TTC549 (cell line): ENCODE measurements at regions not wholly inside any gene's neighbourhood (a gene's known extent, or its start where the extent isn't known, plus 50 kb on each side); places are given as distances from the start of the nearest gene placed in this dataset.
"Not testable (repeated sequence)": the region's sequence is repeated elsewhere in the genome, so short reads cannot be mapped to it uniquely, and the experiment has no call there.

Source experiments
- FAIRE-seq: peaks from 2 replicates; lab custom pipeline; 2012; peaks lifted over from hg19 to GRCh38; lab: Jason Lieb, UNC

GRCh38 chr6:71007298-71007697 lies 50.4 kb upstream of the B3GAT2 start:
- not testable (repeated sequence) for FAIRE-seq

GRCh38 chr6:71011871-71012371 lies 55.1 kb upstream of the B3GAT2 start:
- no peak for FAIRE-seq

GRCh38 chr6:71012866-71013469 lies 56.1 kb upstream of the B3GAT2 start:
- FAIRE-seq: peak; percentile 49

- no peak for FAIRE-seq
These were observed 58.5 kb upstream of the B3GAT2 start for GRCh38 chr6:71015392-71015791.

GRCh38 chr6:71028236-71028876 lies 71.5 kb upstream of the B3GAT2 start:
- FAIRE-seq: no peak

- FAIRE-seq: no peak
These were observed 72.0 kb upstream of the B3GAT2 start for GRCh38 chr6:71028877-71029252.

GRCh38 chr6:71029555-71029954 lies 72.7 kb upstream of the B3GAT2 start:
- FAIRE-seq: no peak

GRCh38 chr6:71031912-71032311 lies 75.1 kb upstream of the B3GAT2 start:
- FAIRE-seq: no peak

GRCh38 chr6:71033171-71033570 lies 76.3 kb upstream of the B3GAT2 start:
- no peak for FAIRE-seq

GRCh38 chr6:71033890-71034289 lies 77.0 kb upstream of the B3GAT2 start:
- FAIRE-seq: no peak

- FAIRE-seq: no peak
These were observed 77.9 kb upstream of the B3GAT2 start for GRCh38 chr6:71034563-71035345.

- FAIRE-seq: no peak
These were observed 79.0 kb upstream of the B3GAT2 start for GRCh38 chr6:71035871-71036270.

GRCh38 chr6:71038711-71039344 lies 82.0 kb upstream of the B3GAT2 start:
- FAIRE-seq: no peak

GRCh38 chr6:71040043-71040442 lies 83.2 kb upstream of the B3GAT2 start:
- no peak for FAIRE-seq

- FAIRE-seq: no peak
These were observed 84.0 kb upstream of the B3GAT2 start for GRCh38 chr6:71040841-71041240.

- FAIRE-seq: no peak
These were observed 87.0 kb upstream of the B3GAT2 start for GRCh38 chr6:71043902-71044301.

GRCh38 chr6:71044753-71045152 lies 87.9 kb upstream of the B3GAT2 start:
- no peak for FAIRE-seq

- FAIRE-seq: no peak
These were observed 88.4 kb upstream of the B3GAT2 start for GRCh38 chr6:71045296-71045695.

- FAIRE-seq: no peak
These were observed 90.6 kb upstream of the B3GAT2 start for GRCh38 chr6:71047417-71047816.

- FAIRE-seq: no peak
These were observed 91.7 kb upstream of the B3GAT2 start for GRCh38 chr6:71048320-71049164.

GRCh38 chr6:71049198-71049770 lies 92.4 kb upstream of the B3GAT2 start:
- FAIRE-seq: no peak

- no peak for FAIRE-seq
These were observed 96.6 kb upstream of the B3GAT2 start for GRCh38 chr6:71053475-71053874.
